Caki2 (cell line): ENCODE measurements at regions not wholly inside any gene's neighbourhood (a gene's known extent, or its start where the extent isn't known, plus 50 kb on each side); places are given as distances from the start of the nearest gene placed in this dataset.

ENCODE experiments used
- DNase-seq: peaks from one replicate; pipeline ENCODE4 v3.0.0-alpha.2; 2015; ENCODE audit warnings: low read depth
- in situ Hi-C: cut with HindIII; loops from 2 replicates; pipeline ENCODE4 v1.10.0; 2016; ENCODE audit warnings: low sequenced_read_pairs, low pct_unique_long_range_greater_than_20kb, mixed read lengths

- in situ Hi-C loops = no loop called here
- DNase-seq = no peak
Measured at GRCh38 chrX:124230655-124231450, 101.6 kb upstream of the TEX13D start.

- no peak for DNase-seq
- in situ Hi-C loops = no loop called here
Measured at GRCh38 chrX:124231451-124231759, 101.1 kb upstream of the TEX13D start.

- no peak for DNase-seq
Measured at GRCh38 chrX:124232523-124233201, 99.8 kb upstream of the TEX13D start.

GRCh38 chrX:124234348-124234747 is 98.1 kb upstream of the TEX13D start:
- in situ Hi-C loops = no loop called here
- DNase-seq = no peak

More at GRCh38 chrX:124232523-124233201, 99.8 kb upstream of the TEX13D start:
- in situ Hi-C loops = no loop called here

- in situ Hi-C loops = no loop called here
- DNase-seq = no peak
Measured at GRCh38 chrX:124238268-124238667, 94.2 kb upstream of the TEX13D start.

GRCh38 chrX:124239324-124239723 is 93.1 kb upstream of the TEX13D start:
- no peak for DNase-seq
- in situ Hi-C loops = no loop called here

GRCh38 chrX:124239911-124240310 is 92.5 kb upstream of the TEX13D start:
- in situ Hi-C loops = no loop called here
- no peak for DNase-seq

GRCh38 chrX:124240422-124240821 is 92.0 kb upstream of the TEX13D start:
- no peak for DNase-seq
- in situ Hi-C loops = no loop called here

- in situ Hi-C loops = no loop called here
- DNase-seq = peak; percentile 2
Measured at GRCh38 chrX:124242131-124242530, 90.3 kb upstream of the TEX13D start.

GRCh38 chrX:124249345-124249744 is 83.1 kb upstream of the TEX13D start:
- no peak for DNase-seq
- in situ Hi-C loops = no loop called here

- no peak for DNase-seq
- in situ Hi-C loops = no loop called here
Measured at GRCh38 chrX:124250835-124251437, 81.5 kb upstream of the TEX13D start.

GRCh38 chrX:124254611-124255010 is 77.8 kb upstream of the TEX13D start:
- DNase-seq = no peak
- in situ Hi-C loops = no loop called here

GRCh38 chrX:124256216-124256615 is 76.2 kb upstream of the TEX13D start:
- in situ Hi-C loops = no loop called here

GRCh38 chrX:124256629-124257380 is 75.7 kb upstream of the TEX13D start:
- no peak for DNase-seq
- in situ Hi-C loops = no loop called here

More at GRCh38 chrX:124256216-124256615, 76.2 kb upstream of the TEX13D start:
- DNase-seq = no peak

GRCh38 chrX:124257924-124258702 is 74.3 kb upstream of the TEX13D start:
- in situ Hi-C loops = no loop called here

GRCh38 chrX:124260845-124261244 is 71.6 kb upstream of the TEX13D start:
- DNase-seq = no peak
- in situ Hi-C loops = no loop called here

More at GRCh38 chrX:124257924-124258702, 74.3 kb upstream of the TEX13D start:
- no peak for DNase-seq

- no peak for DNase-seq
- in situ Hi-C loops = no loop called here
Measured at GRCh38 chrX:124263743-124264142, 68.7 kb upstream of the TEX13D start.

GRCh38 chrX:124268099-124268498 is 64.4 kb upstream of the TEX13D start:
- DNase-seq = peak; percentile 1
- in situ Hi-C loops = no loop called here
